SHP77 treated with DMSO at 0.1 percent for 48 hours (cell line): ENCODE measurements at regions not wholly inside any gene's neighbourhood (a gene's known extent, or its start where the extent isn't known, plus 50 kb on each side); places are given as distances from the start of the nearest gene placed in this dataset.

Experiments used
- DNase-seq: peaks from one replicate; lab custom pipeline; 2025; lab: John Stamatoyannopoulos, UW

- DNase-seq: no peak
Measured at GRCh38 chr21:25375675-25376074, 231.6 kb downstream of the MRPL39 start.

- DNase-seq: no peak
Measured at GRCh38 chr21:25373126-25374082, 233.9 kb downstream of the MRPL39 start.

DNA sequence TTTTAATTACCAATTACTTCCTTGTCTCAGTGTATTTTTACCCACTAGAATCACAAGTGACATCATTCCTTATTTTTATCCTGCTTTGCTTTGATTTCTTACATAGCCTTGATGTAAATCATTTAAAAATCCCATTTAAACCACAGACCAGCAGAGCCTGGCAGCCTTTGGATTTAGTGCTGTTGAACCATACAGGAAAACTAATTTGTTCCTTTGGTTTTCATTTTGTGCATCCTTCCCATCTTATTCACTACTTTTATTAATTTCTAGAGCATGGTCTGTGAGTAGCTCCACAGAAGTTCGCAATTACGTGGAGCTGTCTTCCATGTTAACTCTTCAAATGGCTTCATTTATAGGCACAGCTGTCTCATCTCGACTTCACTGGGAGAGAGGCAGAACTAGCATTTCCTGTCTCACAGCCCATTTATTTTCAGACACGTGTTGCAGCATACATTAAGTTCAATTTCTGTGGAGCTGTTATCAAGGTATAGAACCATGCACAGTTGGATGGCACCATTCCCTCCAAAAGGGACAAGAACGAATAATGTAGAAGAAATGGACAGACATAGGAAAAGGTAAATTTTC, 235.3 kb downstream of the MRPL39 start:
- DNase-seq: no peak

- DNase-seq: no peak
Measured at GRCh38 chr21:25370311-25370744, 237.0 kb downstream of the MRPL39 start.

- no peak for DNase-seq
Measured at GRCh38 chr21:25369524-25370300, 237.6 kb downstream of the MRPL39 start.

GRCh38 chr21:25368531-25368930, 238.8 kb downstream of the MRPL39 start:
- DNase-seq: no peak

GRCh38 chr21:25366116-25366515, 241.2 kb downstream of the MRPL39 start:
- DNase-seq: no peak

DNA sequence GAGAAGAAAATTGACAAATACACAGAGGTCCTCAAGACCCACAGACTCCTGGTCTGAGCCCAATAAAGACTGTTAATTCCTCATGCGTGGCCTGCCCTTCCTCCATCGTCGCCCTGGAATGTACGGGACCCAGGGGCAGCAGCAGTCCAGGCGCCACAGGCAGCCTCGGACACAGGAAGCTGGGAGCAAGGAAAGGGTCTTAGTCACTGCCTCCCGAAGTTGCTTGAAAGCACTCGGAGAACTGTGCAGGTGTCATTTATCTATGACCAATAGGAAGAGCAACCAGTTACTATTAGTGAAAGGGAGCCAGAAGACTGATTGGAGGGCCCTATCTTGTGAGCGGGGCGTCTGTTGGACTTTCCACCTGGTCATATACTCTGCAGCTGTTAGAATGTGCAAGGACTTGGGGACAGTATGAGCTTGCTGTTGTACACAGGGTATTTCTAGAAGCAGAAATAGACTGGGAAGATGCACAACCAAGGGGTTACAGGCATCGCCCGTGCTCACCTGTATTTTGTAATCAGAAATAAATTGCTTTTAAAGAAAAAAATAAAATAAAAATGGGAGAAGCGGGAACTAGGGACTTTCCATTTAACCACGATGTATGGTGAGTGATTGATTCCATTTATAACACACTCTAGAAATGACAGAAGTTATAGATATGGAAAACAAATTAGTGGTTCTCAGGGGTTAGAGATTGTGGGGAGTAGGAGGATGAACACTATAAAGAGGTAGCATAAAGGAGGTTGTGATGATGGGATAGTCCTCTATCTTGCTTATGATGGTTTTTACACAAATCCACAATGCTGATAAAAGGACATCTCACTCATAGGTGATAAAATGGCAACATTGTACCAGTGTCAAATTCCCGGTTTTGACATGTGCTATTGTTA, 244.7 kb downstream of the MRPL39 start:
- DNase-seq: no peak

- no peak for DNase-seq
Measured at GRCh38 chr21:25361765-25362164, 245.5 kb downstream of the MRPL39 start.

DNA sequence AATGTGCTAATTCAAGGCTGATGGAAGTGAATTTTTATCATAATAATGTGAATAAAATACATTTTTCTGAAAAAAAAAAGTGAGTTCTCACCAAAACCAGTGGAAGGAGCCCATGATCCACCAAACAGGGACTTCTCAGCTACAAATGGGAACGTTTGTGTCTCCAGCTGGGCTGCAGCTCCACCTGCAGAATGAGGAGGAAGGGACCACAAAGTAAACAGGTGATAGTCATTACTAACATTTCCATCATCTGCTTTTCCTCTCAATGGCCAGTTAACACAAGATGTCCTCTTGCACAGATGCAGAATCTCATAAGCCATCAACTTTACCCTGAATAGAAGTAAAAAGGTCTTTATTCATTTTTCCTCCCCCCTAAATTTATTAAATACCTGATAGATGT, 246.2 kb downstream of the MRPL39 start:
- no peak for DNase-seq

GRCh38 chr21:25360593-25360992, 246.7 kb downstream of the MRPL39 start:
- DNase-seq: no peak

DNA sequence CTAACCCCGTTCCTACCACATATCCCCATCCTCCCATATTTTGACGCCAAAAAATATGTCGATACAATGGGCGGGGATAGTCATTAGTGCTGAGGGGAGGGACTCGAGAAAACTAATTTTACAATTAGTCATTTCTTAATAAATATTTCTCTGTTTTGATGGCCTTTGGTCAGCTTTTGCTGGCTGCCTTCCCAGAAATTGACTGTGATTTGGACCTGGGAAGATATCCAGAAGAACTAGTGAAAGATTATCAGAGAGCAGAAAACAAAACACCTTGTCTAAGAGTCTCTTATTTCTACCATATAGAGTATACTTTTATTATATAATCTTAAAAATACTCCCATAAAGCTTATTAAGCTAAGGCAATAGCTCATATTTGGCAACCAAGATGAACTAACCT, 247.6 kb downstream of the MRPL39 start:
- no peak for DNase-seq

DNA sequence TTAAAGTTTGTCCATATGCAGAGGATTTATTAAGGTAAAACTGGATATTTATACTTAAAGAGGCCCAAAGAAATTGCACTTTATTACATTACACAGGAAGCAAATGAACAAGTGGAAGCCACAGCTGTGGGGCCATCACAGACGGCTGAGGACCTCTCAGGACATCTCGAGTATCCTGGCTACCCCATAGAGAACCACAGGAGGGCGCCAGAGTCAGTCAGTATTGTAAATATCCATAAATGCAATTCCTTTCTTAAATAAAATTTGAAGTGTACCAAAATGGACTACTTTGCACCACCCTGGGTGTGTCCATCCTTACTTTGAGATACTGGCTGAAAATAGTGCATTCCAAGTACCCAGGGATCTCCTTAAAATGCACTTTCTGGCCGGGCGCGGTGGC, 257.2 kb downstream of the MRPL39 start:
- no peak for DNase-seq

DNA sequence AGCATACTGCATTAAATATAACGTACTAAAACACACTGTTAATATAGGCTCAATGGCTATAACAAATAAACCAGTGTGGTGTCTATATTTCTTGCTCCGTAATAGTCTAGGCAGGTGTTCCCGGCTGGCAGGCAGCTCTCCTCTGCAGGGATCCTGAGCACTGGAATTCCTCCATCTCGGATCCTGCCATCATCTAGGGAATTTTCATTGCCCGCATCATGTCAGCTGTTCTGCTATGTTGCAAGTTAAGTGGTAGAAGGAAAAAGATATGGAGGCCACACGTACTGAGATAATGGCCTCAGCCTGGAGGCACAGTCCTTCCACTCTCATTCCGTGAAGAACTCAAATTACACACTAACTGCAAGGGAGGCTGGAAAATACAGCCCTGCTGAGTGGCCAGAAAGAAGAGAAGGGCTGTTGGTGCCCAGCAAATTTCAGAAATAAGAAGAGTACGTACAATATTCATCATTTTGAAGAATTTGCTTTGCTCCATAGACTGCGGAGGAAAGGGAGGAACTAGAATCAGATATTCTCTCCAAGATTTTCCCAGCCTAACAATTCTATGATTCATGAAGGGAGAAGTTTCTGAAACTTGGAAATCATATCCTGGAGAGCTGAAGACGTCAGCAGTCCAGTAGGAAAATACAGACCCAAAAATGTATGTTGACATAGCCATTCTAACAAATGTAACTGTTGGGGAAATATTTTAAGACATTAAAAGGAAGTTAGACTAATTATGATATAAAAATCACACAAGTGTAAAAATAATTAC, 263.3 kb downstream of the MRPL39 start:
- DNase-seq: no peak

DNA sequence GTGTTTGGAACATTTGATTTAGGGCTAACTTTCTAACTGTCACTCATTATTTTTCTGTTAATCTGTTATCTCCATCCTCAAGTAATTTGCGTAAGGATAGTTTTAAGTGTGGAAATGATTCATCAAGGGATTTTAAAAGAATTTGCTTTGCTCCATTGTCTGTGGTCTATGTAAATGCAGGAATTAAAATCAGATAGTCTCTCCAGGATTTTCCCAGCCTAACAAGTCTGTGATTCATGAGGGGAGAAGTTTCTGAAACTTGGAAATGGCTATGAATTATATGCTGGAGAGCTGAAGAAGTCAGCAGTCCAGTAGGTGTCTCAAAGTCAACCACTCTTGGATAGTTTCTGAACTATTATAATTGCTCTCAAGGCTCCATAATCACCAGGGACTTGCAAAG, 264.5 kb downstream of the MRPL39 start:
- no peak for DNase-seq

- no peak for DNase-seq
Measured at GRCh38 chr21:25341981-25342380, 265.3 kb downstream of the MRPL39 start.

- DNase-seq: no peak
Measured at GRCh38 chr21:25338415-25338814, 268.9 kb downstream of the MRPL39 start.

GRCh38 chr21:25334046-25334730, 273.1 kb downstream of the MRPL39 start:
- no peak for DNase-seq

DNA sequence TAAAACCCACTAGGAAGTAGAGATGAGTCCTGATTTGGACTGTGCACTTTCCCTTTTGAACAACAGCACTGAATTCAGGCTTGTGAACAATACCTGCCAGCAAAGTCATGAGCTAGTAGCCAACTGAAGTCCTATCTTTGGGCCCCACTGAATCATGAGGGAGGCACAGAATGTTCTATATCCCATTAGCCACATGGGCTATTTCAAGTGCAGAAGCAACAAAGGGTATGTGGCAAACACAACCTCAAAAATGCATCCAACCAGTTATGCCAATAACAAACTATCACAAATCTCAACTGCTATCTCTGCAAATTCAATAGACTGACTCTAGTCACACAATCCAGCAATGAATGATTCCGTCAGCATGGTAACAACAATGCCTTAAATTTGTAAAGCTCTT, 276.0 kb downstream of the MRPL39 start:
- DNase-seq: no peak

DNA sequence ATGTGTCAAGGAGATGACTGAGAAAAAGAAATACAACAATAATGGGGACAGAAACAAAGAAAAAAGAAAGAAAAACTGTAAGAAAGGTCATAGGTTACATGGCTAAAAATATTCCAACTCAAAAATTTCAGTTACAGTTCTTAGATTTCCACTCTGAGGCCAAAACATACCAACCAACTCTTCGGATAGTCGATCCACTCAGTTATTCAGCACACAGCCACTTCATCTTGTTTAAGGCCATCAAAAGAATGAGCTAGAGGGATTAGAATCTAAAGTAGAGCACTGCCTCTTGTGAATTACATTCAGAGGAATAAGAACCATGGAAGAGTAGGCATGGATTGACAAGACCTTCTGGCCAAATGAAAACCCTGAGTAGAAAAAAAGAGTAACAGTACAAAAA, 277.0 kb downstream of the MRPL39 start:
- DNase-seq: no peak
